Activated T-cell treated with anti-CD3 and anti-CD28 coated beads, Interleukin-2, amount 50 U/mL, for 72 hours (primary cell): ENCODE measurements at regions not wholly inside any gene's neighbourhood (a gene's known extent, or its start where the extent isn't known, plus 50 kb on each side); places are given as distances from the start of the nearest gene placed in this dataset.

ENCODE experiments used
- ATAC-seq, 2 donors: fragments of 150-1000 bp; cut with Tn5 transposase; replicated peaks in 1 of 2; 2 replicates each; pipeline ENCODE4 v1.10.0; 2021; ENCODE audit warnings: moderate library complexity in 2 of 2, mild to moderate bottlenecking in 1 of 2
- DNase-seq, 2 donors: peaks; one replicate each; pipeline ENCODE4 v3.0.0; 2021 to 2022; ENCODE audit warnings: mixed read lengths in 1 of 2
- H3K27ac Mint-ChIP-seq: one replicate; pipeline ENCODE4 v1.8.0; 2022; ENCODE audit warnings: mild to moderate bottlenecking, moderate library complexity, mixed read lengths
- H3K27me3 Mint-ChIP-seq: one replicate; pipeline ENCODE4 v1.8.0; 2022; ENCODE audit warnings: low read depth, mixed read lengths
- H3K36me3 Mint-ChIP-seq, 2 donors: one replicate each; pipeline ENCODE4 v1.8.0; 2022; ENCODE audit warnings: mixed read lengths in 2 of 2, mild to moderate bottlenecking in 1 of 2; ENCODE audit not compliant: insufficient read depth in 2 of 2
- H3K4me1 Mint-ChIP-seq: one replicate; pipeline ENCODE4 v1.8.0; 2022; ENCODE audit warnings: low read depth, mixed read lengths
- H3K4me3 Mint-ChIP-seq, 2 donors: one replicate each; pipeline ENCODE4 v1.8.0; 2022; ENCODE audit warnings: mild to moderate bottlenecking in 2 of 2, mixed read lengths in 2 of 2, moderate library complexity in 2 of 2
- H3K9me3 Mint-ChIP-seq, 2 donors: one replicate each; pipeline ENCODE4 v1.8.0; 2022; ENCODE audit warnings: mixed read lengths in 2 of 2

DNA sequence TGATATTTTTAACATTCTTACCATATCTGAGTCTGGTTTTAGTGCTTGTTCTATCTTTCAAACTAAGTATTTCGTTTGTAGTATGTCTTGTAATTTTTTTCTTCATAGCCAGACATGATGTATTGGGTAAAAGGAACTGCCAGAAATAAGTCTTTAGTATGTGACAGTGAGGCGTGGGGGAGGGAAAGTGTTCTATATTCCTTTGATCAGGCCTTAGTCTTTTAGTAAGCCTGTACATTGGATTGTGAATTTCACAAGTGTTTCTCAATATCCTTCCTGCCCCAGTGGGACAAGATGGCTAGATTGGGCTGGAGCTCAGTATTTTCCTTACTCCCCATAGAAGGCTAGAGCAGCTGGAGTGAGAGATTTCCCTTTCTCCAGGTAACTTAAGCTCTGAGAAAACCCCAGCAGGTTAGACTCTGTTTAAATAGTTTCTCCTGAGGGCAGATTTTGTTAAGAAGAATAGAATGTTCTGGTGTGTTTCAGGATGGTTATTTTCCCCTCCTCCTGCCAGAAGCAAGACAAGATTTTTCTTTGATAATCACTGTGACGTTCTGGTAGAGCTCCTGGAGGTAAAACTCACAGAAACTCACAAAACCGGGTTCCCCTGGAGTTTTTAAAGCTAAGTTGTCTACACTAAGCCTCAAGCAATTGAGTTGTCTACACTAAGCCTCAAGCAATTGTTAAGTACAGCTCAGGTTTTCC lies 140.7 kb upstream of the ARPP21 start:
- Mint-ChIP-seq H3K4me1 (no peaks in the 10 kb centered on the region), H3K27ac (no peak overlapping the region), H3K9me3 (peaks cover 1 to 5% of the 10 kb centered on the region in 2 donors), H3K27me3 (no peaks in the 10 kb centered on the region), H3K36me3 (no peaks in the 10 kb centered on the region), H3K4me3 (no peak overlapping the region)
- no peak for ATAC-seq
- DNase-seq: no peak

- Mint-ChIP-seq H3K27ac (no peak overlapping the region), H3K4me1 (no peaks in the 10 kb centered on the region), H3K36me3 (no peaks in the 10 kb centered on the region), H3K4me3 (no peak overlapping the region), H3K27me3 (no peaks in the 10 kb centered on the region), H3K9me3 (peaks cover 1 to 5% of the 10 kb centered on the region in 2 donors)
- ATAC-seq (no peak), DNase-seq (no peak)
These were observed 138.5 kb upstream of the ARPP21 start for GRCh38 chr3:35500641-35501350.

GRCh38 chr3:35502699-35503098 lies 136.6 kb upstream of the ARPP21 start:
- Mint-ChIP-seq H3K27ac (no peak overlapping the region), H3K27me3 (no peaks in the 10 kb centered on the region), H3K36me3 (no peaks in the 10 kb centered on the region)

DNA sequence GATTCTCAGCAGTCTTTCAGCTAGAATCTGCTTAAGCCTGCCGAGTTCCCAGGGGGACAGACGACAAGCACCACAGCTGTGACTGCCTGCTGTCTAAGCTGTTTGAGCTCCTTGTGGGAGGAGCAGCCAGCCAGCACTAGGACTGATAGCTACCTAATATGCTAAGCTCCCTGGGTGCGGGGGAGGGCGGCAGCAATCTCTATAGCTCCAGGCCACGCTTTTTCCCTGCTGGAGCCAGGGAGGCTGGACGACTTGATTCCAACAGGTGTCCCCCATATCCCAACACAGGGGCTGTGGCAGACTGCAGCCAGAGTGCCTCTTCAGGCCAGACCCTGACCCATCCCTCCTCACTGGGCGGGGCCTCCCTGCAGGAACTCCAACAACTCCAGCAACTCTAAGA lies 134.1 kb upstream of the ARPP21 start:
- no peak overlapping the region for H3K27ac Mint-ChIP-seq
- H3K4me3 Mint-ChIP-seq: no peak overlapping the region
- H3K9me3 Mint-ChIP-seq: peaks cover 5 to 6% of the 10 kb centered on the region in 2 donors
- H3K36me3 Mint-ChIP-seq: no peaks in the 10 kb centered on the region
- ATAC-seq: no peak
- no peaks in the 10 kb centered on the region for H3K4me1 Mint-ChIP-seq
- no peaks in the 10 kb centered on the region for H3K27me3 Mint-ChIP-seq
- no peak for DNase-seq

More at GRCh38 chr3:35502699-35503098, 136.6 kb upstream of the ARPP21 start:
- Mint-ChIP-seq H3K9me3 (peaks cover 7% of the 10 kb centered on the region in 2 donors), H3K4me1 (no peaks in the 10 kb centered on the region), H3K4me3 (no peak overlapping the region)
- ATAC-seq (no peak), DNase-seq (no peak)

- no peak for DNase-seq
- Mint-ChIP-seq H3K36me3 (no peaks in the 10 kb centered on the region), H3K4me3 (no peak overlapping the region), H3K9me3 (peaks cover 5 to 6% of the 10 kb centered on the region in 2 donors), H3K27me3 (no peaks in the 10 kb centered on the region), H3K4me1 (no peaks in the 10 kb centered on the region), H3K27ac (no peak overlapping the region)
- no peak for ATAC-seq
These were observed 133.6 kb upstream of the ARPP21 start for GRCh38 chr3:35505772-35506171.

GRCh38 chr3:35519936-35520335 lies 119.4 kb upstream of the ARPP21 start:
- Mint-ChIP-seq H3K27ac (no peak overlapping the region), H3K36me3 (no peaks in the 10 kb centered on the region), H3K9me3 (peaks cover 5 to 7% of the 10 kb centered on the region in 2 donors), H3K27me3 (no peaks in the 10 kb centered on the region), H3K4me3 (no peak overlapping the region), H3K4me1 (no peaks in the 10 kb centered on the region)
- ATAC-seq (no peak), DNase-seq (no peak)

DNA sequence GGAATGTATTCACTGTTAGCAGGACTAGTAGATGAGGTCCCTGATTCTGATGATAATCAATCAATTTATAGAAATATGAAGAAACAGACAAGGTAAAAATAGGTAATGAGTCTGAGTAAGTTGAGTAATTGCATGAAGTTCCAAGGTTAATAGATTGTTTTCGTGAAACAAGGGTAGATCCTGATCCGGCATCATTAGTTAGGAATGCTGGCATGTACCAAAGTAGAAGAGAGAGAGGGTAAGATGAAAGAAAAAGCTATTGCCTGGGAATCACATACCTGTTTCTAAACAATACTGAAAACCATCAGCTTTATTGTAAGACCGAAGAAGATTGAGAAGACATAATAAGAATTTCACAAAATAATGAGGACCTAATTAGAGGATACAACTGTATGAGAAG lies 118.1 kb upstream of the ARPP21 start:
- H3K27me3 Mint-ChIP-seq: no peaks in the 10 kb centered on the region
- DNase-seq (no peak), ATAC-seq (no peak)
- peaks cover 5 to 7% of the 10 kb centered on the region in 2 donors for H3K9me3 Mint-ChIP-seq
- no peak overlapping the region for H3K4me3 Mint-ChIP-seq
- H3K27ac Mint-ChIP-seq: no peak overlapping the region
- H3K36me3 Mint-ChIP-seq: no peaks in the 10 kb centered on the region
- no peaks in the 10 kb centered on the region for H3K4me1 Mint-ChIP-seq

- DNase-seq (no peak), ATAC-seq (no peak)
- no peak overlapping the region for H3K27ac Mint-ChIP-seq
- no peaks in the 10 kb centered on the region for H3K27me3 Mint-ChIP-seq
- no peaks in the 10 kb centered on the region for H3K36me3 Mint-ChIP-seq
- H3K9me3 Mint-ChIP-seq: peaks cover 3 to 5% of the 10 kb centered on the region in 2 donors
- no peaks in the 10 kb centered on the region for H3K4me1 Mint-ChIP-seq
- no peak overlapping the region for H3K4me3 Mint-ChIP-seq
These were observed 116.9 kb upstream of the ARPP21 start for GRCh38 chr3:35522450-35522849.

DNA sequence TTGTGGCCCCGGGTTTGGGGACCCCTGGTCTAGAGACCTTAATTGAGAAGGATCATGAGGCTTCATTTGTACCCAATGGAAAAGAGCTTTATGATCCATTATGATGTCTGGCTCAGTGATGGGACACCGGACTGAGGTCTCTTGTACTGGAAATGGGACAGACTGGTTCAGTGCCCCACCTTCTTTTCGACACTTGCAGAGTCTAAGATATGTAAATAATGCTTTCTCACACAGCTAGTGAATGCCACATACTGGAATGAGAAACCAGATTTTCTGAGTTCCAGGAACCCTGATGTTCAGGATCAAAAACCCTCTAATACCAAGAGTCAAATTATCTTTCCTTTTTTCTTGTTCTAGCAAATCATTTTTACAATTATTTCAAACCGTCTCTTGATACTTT lies 116.3 kb upstream of the ARPP21 start:
- peaks cover 0 to 5% of the 10 kb centered on the region in 2 donors for H3K9me3 Mint-ChIP-seq
- no peak overlapping the region for H3K4me3 Mint-ChIP-seq
- H3K27ac Mint-ChIP-seq: no peak overlapping the region
- no peaks in the 10 kb centered on the region for H3K36me3 Mint-ChIP-seq
- DNase-seq: no peak
- no peaks in the 10 kb centered on the region for H3K4me1 Mint-ChIP-seq
- H3K27me3 Mint-ChIP-seq: no peaks in the 10 kb centered on the region
- ATAC-seq: no peak

GRCh38 chr3:35523838-35524237 lies 115.5 kb upstream of the ARPP21 start:
- no peak overlapping the region for H3K4me3 Mint-ChIP-seq
- H3K27ac Mint-ChIP-seq: no peak overlapping the region
- H3K9me3 Mint-ChIP-seq: peaks cover 0 to 5% of the 10 kb centered on the region in 2 donors
- DNase-seq (no peak), ATAC-seq (no peak)
- H3K4me1 Mint-ChIP-seq: no peaks in the 10 kb centered on the region
- H3K27me3 Mint-ChIP-seq: no peaks in the 10 kb centered on the region
- no peaks in the 10 kb centered on the region for H3K36me3 Mint-ChIP-seq

DNA sequence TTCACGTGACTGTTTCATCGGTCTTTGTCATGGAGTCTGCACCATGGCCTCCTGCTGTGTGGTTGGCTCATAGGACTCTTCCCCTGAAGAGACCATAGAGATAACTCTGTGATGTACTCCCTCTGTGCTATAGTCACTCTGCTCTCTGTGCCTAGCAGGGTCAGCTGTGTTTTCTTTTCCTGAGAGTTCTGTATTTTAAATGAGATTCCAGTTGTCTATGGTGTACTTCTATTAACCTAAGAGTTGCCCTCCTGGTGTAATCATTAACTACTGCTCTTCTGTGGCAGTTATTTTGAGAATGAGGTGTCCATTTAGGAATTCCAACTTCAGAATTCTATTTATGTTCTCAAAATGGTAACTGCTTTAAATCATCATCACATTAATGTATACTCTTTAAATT lies 114.5 kb upstream of the ARPP21 start:
- DNase-seq (no peak), ATAC-seq (no peak)
- Mint-ChIP-seq H3K4me3 (no peak overlapping the region), H3K4me1 (no peaks in the 10 kb centered on the region), H3K9me3 (peaks cover 2 to 5% of the 10 kb centered on the region in 2 donors), H3K36me3 (no peaks in the 10 kb centered on the region), H3K27me3 (peaks cover 5% of the 10 kb centered on the region), H3K27ac (no peak overlapping the region)

- Mint-ChIP-seq H3K4me3 (no peak overlapping the region), H3K36me3 (no peaks in the 10 kb centered on the region), H3K4me1 (no peaks in the 10 kb centered on the region), H3K27me3 (peaks cover 5% of the 10 kb centered on the region), H3K27ac (no peak overlapping the region), H3K9me3 (peaks cover 0 to 2% of the 10 kb centered on the region in 2 donors)
- ATAC-seq: no peak
- no peak for DNase-seq
These were observed 110.6 kb upstream of the ARPP21 start for GRCh38 chr3:35528728-35529127.

DNA sequence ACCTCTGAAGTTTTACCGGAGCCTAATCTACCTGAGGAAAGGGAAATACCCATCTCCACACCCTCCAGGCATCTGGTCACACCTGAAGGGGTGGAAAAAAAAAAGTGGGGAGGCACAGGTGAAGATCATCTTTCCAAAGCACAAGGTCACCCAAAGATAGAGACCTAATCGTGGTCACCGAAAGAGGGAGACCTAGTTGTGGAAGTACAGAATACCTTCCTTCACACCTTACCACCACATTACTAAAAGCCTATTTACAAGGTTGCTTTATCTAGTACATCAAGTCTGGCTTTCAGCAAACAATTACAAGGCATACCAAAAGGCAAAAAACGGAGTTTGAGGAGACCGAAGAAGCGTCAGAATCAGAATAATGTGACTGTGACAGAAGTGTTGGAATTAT lies 110.0 kb upstream of the ARPP21 start:
- H3K9me3 Mint-ChIP-seq: peaks cover 0 to 2% of the 10 kb centered on the region in 2 donors
- H3K27me3 Mint-ChIP-seq: peaks cover 5% of the 10 kb centered on the region
- no peak for DNase-seq
- H3K4me1 Mint-ChIP-seq: no peaks in the 10 kb centered on the region
- no peak for ATAC-seq
- H3K36me3 Mint-ChIP-seq: no peaks in the 10 kb centered on the region
- H3K27ac Mint-ChIP-seq: no peak overlapping the region
- H3K4me3 Mint-ChIP-seq: no peak overlapping the region

GRCh38 chr3:35537265-35537664 lies 102.1 kb upstream of the ARPP21 start:
- no peaks in the 10 kb centered on the region for H3K36me3 Mint-ChIP-seq
- H3K27me3 Mint-ChIP-seq: no peaks in the 10 kb centered on the region
- no peak for ATAC-seq
- H3K4me1 Mint-ChIP-seq: no peaks in the 10 kb centered on the region
- H3K9me3 Mint-ChIP-seq: no peaks in the 10 kb centered on the region
- no peak for DNase-seq
- H3K4me3 Mint-ChIP-seq: no peak overlapping the region
- H3K27ac Mint-ChIP-seq: no peak overlapping the region
